Mammary epithelial cell (primary cell): ENCODE measurements at regions not wholly inside any gene's neighbourhood (a gene's known extent, or its start where the extent isn't known, plus 50 kb on each side); places are given as distances from the start of the nearest gene placed in this dataset.

Experiments
- EZH2 ChIP-seq: IDR thresholded peaks from 2 replicates; pipeline ENCODE4 v1.6.1; 2012; ENCODE audit warnings: low read length, inconsistent platforms, borderline replicate concordance
- TF ChIP-seq, protein P1 (sequence below), 2 donors: IDR thresholded peaks in 1 of 2; conservative IDR thresholded peaks in 1 of 2; 2 replicates each; pipeline ENCODE4 v1.5.1; 2011 to 2012; ENCODE audit warnings: inconsistent platforms in 2 of 2, low read length in 2 of 2, mild to moderate bottlenecking in 2 of 2, control low read depth in 1 of 2, low read depth in 1 of 2; ENCODE audit not compliant: insufficient read depth in 1 of 2; ENCODE audit errors: extremely low read depth in 1 of 2

GRCh38 chr18:56067214-56067894 is 479.4 kb upstream of the TCF4 start:
- TF ChIP-seq, protein P1, sequence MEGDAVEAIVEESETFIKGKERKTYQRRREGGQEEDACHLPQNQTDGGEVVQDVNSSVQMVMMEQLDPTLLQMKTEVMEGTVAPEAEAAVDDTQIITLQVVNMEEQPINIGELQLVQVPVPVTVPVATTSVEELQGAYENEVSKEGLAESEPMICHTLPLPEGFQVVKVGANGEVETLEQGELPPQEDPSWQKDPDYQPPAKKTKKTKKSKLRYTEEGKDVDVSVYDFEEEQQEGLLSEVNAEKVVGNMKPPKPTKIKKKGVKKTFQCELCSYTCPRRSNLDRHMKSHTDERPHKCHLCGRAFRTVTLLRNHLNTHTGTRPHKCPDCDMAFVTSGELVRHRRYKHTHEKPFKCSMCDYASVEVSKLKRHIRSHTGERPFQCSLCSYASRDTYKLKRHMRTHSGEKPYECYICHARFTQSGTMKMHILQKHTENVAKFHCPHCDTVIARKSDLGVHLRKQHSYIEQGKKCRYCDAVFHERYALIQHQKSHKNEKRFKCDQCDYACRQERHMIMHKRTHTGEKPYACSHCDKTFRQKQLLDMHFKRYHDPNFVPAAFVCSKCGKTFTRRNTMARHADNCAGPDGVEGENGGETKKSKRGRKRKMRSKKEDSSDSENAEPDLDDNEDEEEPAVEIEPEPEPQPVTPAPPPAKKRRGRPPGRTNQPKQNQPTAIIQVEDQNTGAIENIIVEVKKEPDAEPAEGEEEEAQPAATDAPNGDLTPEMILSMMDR (conservative IDR thresholded peaks at IDR 0.05 in 1 of 2, IDR thresholded peaks at IDR 0.05 in 1 of 2; ENCODE audit: extremely low read depth in 1 of 2, insufficient read depth in 1 of 2, low read depth in 1 of 2, low read length in 2 of 2): no peak
- TF ChIP-seq EZH2: no peak
